HepG2 (cell line): ENCODE measurements at regions not wholly inside any gene's neighbourhood (a gene's known extent, or its start where the extent isn't known, plus 50 kb on each side); places are given as distances from the start of the nearest gene placed in this dataset.

Experiments used
- CHD2 ChIP-seq: IDR thresholded peaks from 2 replicates; pipeline ENCODE4 v1.6.1; 2011; ENCODE audit warnings: low read depth, low read length, improper control_type of control experiment
- EHMT2 ChIP-seq: fragments of 200-600 bp; sonication (generic); IDR thresholded peaks from 2 replicates; pipeline ENCODE4 v1.7.0; 2017; ENCODE audit warnings: antibody characterized with exemption, low read depth, low read length, borderline replicate concordance
- GATAD1 ChIP-seq: IDR thresholded peaks from 2 replicates; pipeline ENCODE4 v1.6.1; 2016; ENCODE audit warnings: missing genetic modification reagents, missing compliant biosample characterization
- HCFC1 ChIP-seq: fragments of 150-350 bp; IDR thresholded peaks from 2 replicates; pipeline ENCODE4 v1.6.1; 2014; ENCODE audit warnings: low read depth, low read length
- HMG20B ChIP-seq: conservative IDR thresholded peaks from 2 replicates; pipeline ENCODE4 v1.6.1; 2016; ENCODE audit warnings: missing genetic modification reagents, missing compliant biosample characterization
- JUN ChIP-seq: sonication (generic); formaldehyde crosslinking; IDR thresholded peaks from 2 replicates; pipeline ENCODE4 v1.4.0; 2020; ENCODE audit warnings: mild to moderate bottlenecking, missing genetic modification reagents
- KAT7 ChIP-seq: IDR thresholded peaks from 2 replicates; pipeline ENCODE4 v1.6.1; 2018; ENCODE audit warnings: borderline replicate concordance, missing compliant biosample characterization
- RAD21 ChIP-seq: fragments of 450-650 bp; formaldehyde crosslinking; IDR thresholded peaks from 2 replicates; pipeline ENCODE4 v1.5.0; 2020; ENCODE audit warnings: mild to moderate bottlenecking
- TF ChIP-seq, protein P1 (sequence below): sonication (generic); formaldehyde crosslinking; IDR thresholded peaks from 2 replicates; pipeline ENCODE4 v1.4.0; 2020; ENCODE audit warnings: missing genetic modification reagents
- TF ChIP-seq, protein P2 (sequence below), 2 experiments: sonication (generic) in 1 of 2; formaldehyde crosslinking in 1 of 2; IDR thresholded peaks; 2 replicates each; pipeline versions ENCODE4 v1.5.1 to v1.6.1; 2011 to 2020; ENCODE audit warnings: borderline replicate concordance in 1 of 2, low read depth in 1 of 2, low read length in 1 of 2, mild to moderate bottlenecking in 1 of 2, missing genetic modification reagents in 1 of 2, moderate library complexity in 1 of 2
- TF ChIP-seq, protein P3 (sequence below): sonication (generic); formaldehyde crosslinking; IDR thresholded peaks from 2 replicates; pipeline ENCODE4 v1.5.0; 2020; ENCODE audit warnings: mild to moderate bottlenecking, missing genetic modification reagents, moderate library complexity

DNA sequence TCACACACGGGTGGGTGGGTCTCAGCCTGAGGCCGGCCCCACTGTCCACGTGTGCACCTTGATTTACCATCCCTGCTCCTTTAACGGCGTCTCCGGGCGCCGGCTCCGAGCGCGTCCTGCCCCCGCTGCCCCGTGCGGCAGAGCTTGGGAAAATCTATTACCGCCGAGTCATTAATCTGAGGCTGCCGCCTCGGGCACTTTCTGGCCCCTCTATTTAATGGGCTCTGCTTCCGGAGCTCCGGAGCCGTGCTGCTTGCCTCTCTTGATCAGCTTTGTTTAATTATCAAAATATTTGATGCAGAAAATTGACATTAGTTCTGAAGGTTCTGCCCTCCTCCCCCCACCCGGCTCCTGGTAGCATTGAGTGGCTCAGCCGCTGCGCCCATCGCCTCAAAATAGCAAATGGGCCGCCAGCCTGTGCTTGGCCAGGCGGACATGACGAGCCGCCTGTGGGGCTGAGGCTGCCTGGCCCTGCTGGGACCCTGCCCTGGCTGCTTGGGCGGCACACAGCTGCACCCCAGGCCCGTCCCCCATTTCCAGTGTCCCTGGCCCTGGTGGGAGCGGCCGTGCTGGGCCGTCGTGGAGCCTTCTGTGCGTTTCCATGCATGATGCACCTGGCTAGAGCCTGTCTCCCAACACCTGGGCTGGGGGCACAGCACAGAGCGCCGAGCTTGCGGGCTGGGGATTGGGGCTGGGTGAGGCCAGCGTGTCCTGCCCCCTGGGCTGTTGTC, 81.6 kb upstream of the TTC34 start:
- TF ChIP-seq GATAD1 (CRISPR knock-in tag) (no peak), JUN (no peak), HMG20B (CRISPR knock-in tag) (no peak), HCFC1 (no peak), RAD21 (CRISPR knock-in tag) (no peak), EHMT2 (no peak), KAT7 (no peak), CHD2 (no peak)
- TF ChIP-seq, protein P1, sequence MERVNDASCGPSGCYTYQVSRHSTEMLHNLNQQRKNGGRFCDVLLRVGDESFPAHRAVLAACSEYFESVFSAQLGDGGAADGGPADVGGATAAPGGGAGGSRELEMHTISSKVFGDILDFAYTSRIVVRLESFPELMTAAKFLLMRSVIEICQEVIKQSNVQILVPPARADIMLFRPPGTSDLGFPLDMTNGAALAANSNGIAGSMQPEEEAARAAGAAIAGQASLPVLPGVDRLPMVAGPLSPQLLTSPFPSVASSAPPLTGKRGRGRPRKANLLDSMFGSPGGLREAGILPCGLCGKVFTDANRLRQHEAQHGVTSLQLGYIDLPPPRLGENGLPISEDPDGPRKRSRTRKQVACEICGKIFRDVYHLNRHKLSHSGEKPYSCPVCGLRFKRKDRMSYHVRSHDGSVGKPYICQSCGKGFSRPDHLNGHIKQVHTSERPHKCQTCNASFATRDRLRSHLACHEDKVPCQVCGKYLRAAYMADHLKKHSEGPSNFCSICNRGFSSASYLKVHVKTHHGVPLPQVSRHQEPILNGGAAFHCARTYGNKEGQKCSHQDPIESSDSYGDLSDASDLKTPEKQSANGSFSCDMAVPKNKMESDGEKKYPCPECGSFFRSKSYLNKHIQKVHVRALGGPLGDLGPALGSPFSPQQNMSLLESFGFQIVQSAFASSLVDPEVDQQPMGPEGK (CRISPR knock-in tag) = no peak
- TF ChIP-seq, protein P2, sequence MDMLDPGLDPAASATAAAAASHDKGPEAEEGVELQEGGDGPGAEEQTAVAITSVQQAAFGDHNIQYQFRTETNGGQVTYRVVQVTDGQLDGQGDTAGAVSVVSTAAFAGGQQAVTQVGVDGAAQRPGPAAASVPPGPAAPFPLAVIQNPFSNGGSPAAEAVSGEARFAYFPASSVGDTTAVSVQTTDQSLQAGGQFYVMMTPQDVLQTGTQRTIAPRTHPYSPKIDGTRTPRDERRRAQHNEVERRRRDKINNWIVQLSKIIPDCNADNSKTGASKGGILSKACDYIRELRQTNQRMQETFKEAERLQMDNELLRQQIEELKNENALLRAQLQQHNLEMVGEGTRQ (IDR thresholded peaks at IDR 0.05; ENCODE audit: low read depth, low read length) = no peak
- TF ChIP-seq, protein P2 (CRISPR knock-in tag; IDR thresholded peaks at IDR 0.05; ENCODE audit: borderline replicate concordance) = no peak
- TF ChIP-seq, protein P3, sequence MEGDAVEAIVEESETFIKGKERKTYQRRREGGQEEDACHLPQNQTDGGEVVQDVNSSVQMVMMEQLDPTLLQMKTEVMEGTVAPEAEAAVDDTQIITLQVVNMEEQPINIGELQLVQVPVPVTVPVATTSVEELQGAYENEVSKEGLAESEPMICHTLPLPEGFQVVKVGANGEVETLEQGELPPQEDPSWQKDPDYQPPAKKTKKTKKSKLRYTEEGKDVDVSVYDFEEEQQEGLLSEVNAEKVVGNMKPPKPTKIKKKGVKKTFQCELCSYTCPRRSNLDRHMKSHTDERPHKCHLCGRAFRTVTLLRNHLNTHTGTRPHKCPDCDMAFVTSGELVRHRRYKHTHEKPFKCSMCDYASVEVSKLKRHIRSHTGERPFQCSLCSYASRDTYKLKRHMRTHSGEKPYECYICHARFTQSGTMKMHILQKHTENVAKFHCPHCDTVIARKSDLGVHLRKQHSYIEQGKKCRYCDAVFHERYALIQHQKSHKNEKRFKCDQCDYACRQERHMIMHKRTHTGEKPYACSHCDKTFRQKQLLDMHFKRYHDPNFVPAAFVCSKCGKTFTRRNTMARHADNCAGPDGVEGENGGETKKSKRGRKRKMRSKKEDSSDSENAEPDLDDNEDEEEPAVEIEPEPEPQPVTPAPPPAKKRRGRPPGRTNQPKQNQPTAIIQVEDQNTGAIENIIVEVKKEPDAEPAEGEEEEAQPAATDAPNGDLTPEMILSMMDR (CRISPR knock-in tag) = no peak
